NT2/D1 (cell line): ENCODE measurements at regions not wholly inside any gene's neighbourhood (a gene's known extent, or its start where the extent isn't known, plus 50 kb on each side); places are given as distances from the start of the nearest gene placed in this dataset.

Experiments used
- YY1 ChIP-seq: IDR thresholded peaks from 2 replicates; pipeline ENCODE4 v1.6.1; 2011; ENCODE audit not compliant: insufficient read length, insufficient read depth
- ZNF274 ChIP-seq: IDR thresholded peaks from 2 replicates; pipeline ENCODE4 v1.6.1; 2011; ENCODE audit warnings: mild to moderate bottlenecking, low read depth, low read length

- no peak for TF ChIP-seq YY1
- TF ChIP-seq ZNF274, result no peak
These were observed 89.1 kb upstream of the KLF14 start for GRCh38 chr7:130823060-130823459.
